ENCODE measurements at regions not wholly inside any gene's neighbourhood (a gene's known extent, or its start where the extent isn't known, plus 50 kb on each side); places are given as distances from the start of the nearest gene placed in this dataset.

- no peaks in the 10 kb centered on the region for H3K9me2 ChIP-seq (replicated peaks; ENCODE audit: control insufficient read depth, low read length)
- no peaks in the 10 kb centered on the region for H3F3A ChIP-seq (ENCODE audit: control insufficient read depth, insufficient read depth)
- H3K4me2 ChIP-seq (ENCODE audit: low read length): no peak overlapping the region
- H3K27me3 ChIP-seq (ENCODE audit: control insufficient read depth, low read length): no peaks in the 10 kb centered on the region
- H3K36me3 ChIP-seq (ENCODE audit: control insufficient read depth, low read length): no peaks in the 10 kb centered on the region
- H3K27ac ChIP-seq (ENCODE audit: low read depth, low read length): no peak overlapping the region
- no peaks in the 10 kb centered on the region for H3K9me3 ChIP-seq (ENCODE audit: control insufficient read depth, insufficient read depth, low read length)
- TF ChIP-seq EZH2phosphoT487 (IDR thresholded peaks at IDR 0.05; ENCODE audit: borderline replicate concordance, low read length) (no peak), CTCF (IDR thresholded peaks at IDR 0.05; ENCODE audit: low read depth, low read length, poor library complexity, severe bottlenecking) (no peak)
- no peaks in the 10 kb centered on the region for H4K20me1 ChIP-seq (ENCODE audit: control insufficient read depth, insufficient read depth, low read depth, low read length)
- H3K4me1 ChIP-seq (ENCODE audit: control insufficient read depth, low read length): no peaks in the 10 kb centered on the region
- H3K4me3 ChIP-seq (ENCODE audit: low read length): no peak overlapping the region
- H3K79me2 ChIP-seq (ENCODE audit: control insufficient read depth, low read length): no peaks in the 10 kb centered on the region
Measured at GRCh38 chr16:6701096-6701495, 631.5 kb upstream of the RBFOX1 start.

GRCh38 chr16:6698548-6698947 lies 634.1 kb upstream of the RBFOX1 start:
- TF ChIP-seq CTCF (IDR thresholded peaks at IDR 0.05; ENCODE audit: low read depth, low read length, poor library complexity, severe bottlenecking): no peak
- no peak for TF ChIP-seq EZH2phosphoT487 (IDR thresholded peaks at IDR 0.05; ENCODE audit: borderline replicate concordance, low read length)
- no peak overlapping the region for H3K27ac ChIP-seq (ENCODE audit: low read depth, low read length)
- H3K27me3 ChIP-seq (ENCODE audit: control insufficient read depth, low read length): no peaks in the 10 kb centered on the region

GRCh38 chr16:6695666-6696065 lies 637.0 kb upstream of the RBFOX1 start:
- Histone ChIP-seq H3K27me3 (ENCODE audit: control insufficient read depth, low read length) (no peaks in the 10 kb centered on the region), H3K4me1 (ENCODE audit: control insufficient read depth, low read length) (no peaks in the 10 kb centered on the region), H3K9me3 (ENCODE audit: control insufficient read depth, insufficient read depth, low read length) (peaks cover 5% of the 10 kb centered on the region; the same call in 1 of the 2 replicates), H3K27ac (ENCODE audit: low read depth, low read length) (no peak overlapping the region), H3K4me3 (ENCODE audit: low read length) (no peak overlapping the region), H3K4me2 (ENCODE audit: low read length) (no peak overlapping the region), H3F3A (ENCODE audit: control insufficient read depth, insufficient read depth) (no peaks in the 10 kb centered on the region), H3K9me2 (replicated peaks; ENCODE audit: control insufficient read depth, low read length) (no peaks in the 10 kb centered on the region), H3K36me3 (ENCODE audit: control insufficient read depth, low read length) (no peaks in the 10 kb centered on the region), H4K20me1 (ENCODE audit: control insufficient read depth, insufficient read depth, low read depth, low read length) (no peaks in the 10 kb centered on the region), H3K79me2 (ENCODE audit: control insufficient read depth, low read length) (no peaks in the 10 kb centered on the region)
- TF ChIP-seq CTCF (IDR thresholded peaks at IDR 0.05; ENCODE audit: low read depth, low read length, poor library complexity, severe bottlenecking) (no peak), EZH2phosphoT487 (IDR thresholded peaks at IDR 0.05; ENCODE audit: borderline replicate concordance, low read length) (no peak)

More at GRCh38 chr16:6698548-6698947, 634.1 kb upstream of the RBFOX1 start:
- no peaks in the 10 kb centered on the region for H3K36me3 ChIP-seq (ENCODE audit: control insufficient read depth, low read length)
- no peak overlapping the region for H3K4me2 ChIP-seq (ENCODE audit: low read length)
- no peak overlapping the region for H3K4me3 ChIP-seq (ENCODE audit: low read length)
- H3K9me2 ChIP-seq (replicated peaks; ENCODE audit: control insufficient read depth, low read length): no peaks in the 10 kb centered on the region
- no peaks in the 10 kb centered on the region for H3K79me2 ChIP-seq (ENCODE audit: control insufficient read depth, low read length)
- peaks cover 2% of the 10 kb centered on the region; the same call in 1 of the 2 replicates for H3K9me3 ChIP-seq (ENCODE audit: control insufficient read depth, insufficient read depth, low read length)
- no peaks in the 10 kb centered on the region for H3K4me1 ChIP-seq (ENCODE audit: control insufficient read depth, low read length)
- no peaks in the 10 kb centered on the region for H3F3A ChIP-seq (ENCODE audit: control insufficient read depth, insufficient read depth)
- H4K20me1 ChIP-seq (ENCODE audit: control insufficient read depth, insufficient read depth, low read depth, low read length): no peaks in the 10 kb centered on the region
